NCI-H524 treated with DMSO at 0.1 percent for 48 hours (cell line): ENCODE measurements at regions not wholly inside any gene's neighbourhood (a gene's known extent, or its start where the extent isn't known, plus 50 kb on each side); places are given as distances from the start of the nearest gene placed in this dataset.

Source experiments
- DNase-seq: peaks from one replicate; lab custom pipeline; 2025; lab: John Stamatoyannopoulos, UW

GRCh38 chr17:77001487-77001886 lies 133.3 kb downstream of the MGAT5B start:
- no peak for DNase-seq

- DNase-seq, result no peak
Observed at GRCh38 chr17:77002103-77003045, 134.2 kb downstream of the MGAT5B start.

- DNase-seq, result no peak
Observed at GRCh38 chr17:77003699-77004098, 135.5 kb downstream of the MGAT5B start.

GRCh38 chr17:77006971-77007649 lies 133.7 kb upstream of the SEC14L1 start:
- DNase-seq, result no peak

GRCh38 chr17:77009877-77010276 lies 130.9 kb upstream of the SEC14L1 start:
- no peak for DNase-seq

- no peak for DNase-seq
Observed at GRCh38 chr17:77010667-77011066, 130.1 kb upstream of the SEC14L1 start.

GRCh38 chr17:77011173-77012011 lies 129.4 kb upstream of the SEC14L1 start:
- no peak for DNase-seq

GRCh38 chr17:77018504-77018903 lies 122.3 kb upstream of the SEC14L1 start:
- no peak for DNase-seq

GRCh38 chr17:77019893-77020379 lies 120.8 kb upstream of the SEC14L1 start:
- no peak for DNase-seq

- DNase-seq, result no peak
Observed at GRCh38 chr17:77020973-77021372, 119.8 kb upstream of the SEC14L1 start.

- no peak for DNase-seq
Observed at GRCh38 chr17:77022766-77023165, 118.0 kb upstream of the SEC14L1 start.

GRCh38 chr17:77025781-77026180 lies 115.0 kb upstream of the SEC14L1 start:
- no peak for DNase-seq

- no peak for DNase-seq
Observed at GRCh38 chr17:77027271-77027889, 113.4 kb upstream of the SEC14L1 start.

- DNase-seq, result no peak
Observed at GRCh38 chr17:77028900-77029299, 111.9 kb upstream of the SEC14L1 start.

GRCh38 chr17:77032929-77033328 lies 107.8 kb upstream of the SEC14L1 start:
- no peak for DNase-seq

- no peak for DNase-seq
Observed at GRCh38 chr17:77033892-77034404, 106.8 kb upstream of the SEC14L1 start.

GRCh38 chr17:77034677-77035424 lies 105.9 kb upstream of the SEC14L1 start:
- DNase-seq, result no peak

GRCh38 chr17:77035526-77035925 lies 105.2 kb upstream of the SEC14L1 start:
- DNase-seq, result no peak

GRCh38 chr17:77036136-77036840 lies 104.5 kb upstream of the SEC14L1 start:
- DNase-seq, result no peak

- DNase-seq, result peak; percentile 77
Observed at GRCh38 chr17:77036841-77037381, 103.9 kb upstream of the SEC14L1 start.
